HEK293 (cell line): ENCODE measurements at regions not wholly inside any gene's neighbourhood (a gene's known extent, or its start where the extent isn't known, plus 50 kb on each side); places are given as distances from the start of the nearest gene placed in this dataset.

Source experiments
- CTCF ChIA-PET: fragments of 350-600 bp; formaldehyde crosslinking; extraction: SDS; loops from one replicate; lab custom pipeline; 2021; ENCODE audit warnings: antibody characterized with exemption; lab: Yijun Ruan, JAX
- POLR2A ChIA-PET: fragments of 300-600 bp; formaldehyde crosslinking; extraction: SDS; loops from one replicate; lab custom pipeline; 2020; ENCODE audit warnings: antibody characterized with exemption, inconsistent platforms; lab: Yijun Ruan, JAX
- H3K27ac ChIP-seq: fragments of 200-500 bp; sonication (Bioruptor generic); 2 replicates; pipeline ENCODE4 v1.5.1; 2014; ENCODE audit warnings: low read depth, low read length, control low read depth, inconsistent platforms; ENCODE audit errors: extremely low read depth
- H3K36me3 ChIP-seq, 2 experiments: fragments of 200-500 bp in 1 of 2; sonication (Bioruptor generic) in 1 of 2; 1 replicate in 1 of 2; 2 replicates in 1 of 2; pipeline ENCODE4 v1.5.1; 2014 to 2017; ENCODE audit warnings: inconsistent platforms in 2 of 2, low read length in 2 of 2; ENCODE audit not compliant: control insufficient read depth in 2 of 2, insufficient read depth in 1 of 2
- H3K4me1 ChIP-seq: fragments of 200-500 bp; sonication (Bioruptor generic); 2 replicates; pipeline ENCODE4 v1.5.1; 2014; ENCODE audit warnings: mild to moderate bottlenecking, low read length, inconsistent platforms; ENCODE audit not compliant: control insufficient read depth, insufficient read depth
- H3K4me3 ChIP-seq: 2 replicates; pipeline ENCODE4 v1.5.1; 2011; ENCODE audit warnings: low read depth, mild to moderate bottlenecking, control low read depth, low read length, moderate library complexity
- H3K9me3 ChIP-seq: fragments of 200-500 bp; sonication (Bioruptor generic); 2 replicates; pipeline ENCODE4 v1.5.1; 2014; ENCODE audit warnings: low read depth, low read length, inconsistent platforms; ENCODE audit not compliant: control insufficient read depth, insufficient read depth
- ELK4 ChIP-seq: IDR thresholded peaks from 2 replicates; pipeline ENCODE4 v1.6.1; 2011; ENCODE audit warnings: mild to moderate bottlenecking, low read depth, low read length, borderline replicate concordance
- GFI1B ChIP-seq: fragments of 450-650 bp; formaldehyde crosslinking; IDR thresholded peaks from 2 replicates; pipeline ENCODE4 v1.5.1; 2016; ENCODE audit warnings: missing biosample characterization, missing genetic modification characterization
- GLIS2 ChIP-seq: fragments of 450-650 bp; formaldehyde crosslinking; IDR thresholded peaks from 2 replicates; pipeline ENCODE4 v1.5.1; 2016; ENCODE audit warnings: missing biosample characterization, missing genetic modification characterization
- IKZF3 ChIP-seq: fragments of 450-650 bp; IDR thresholded peaks from 2 replicates; pipeline ENCODE4 v1.5.0; 2018; ENCODE audit warnings: missing biosample characterization, mild to moderate bottlenecking, missing genetic modification characterization, moderate library complexity
- KLF10 ChIP-seq: fragments of 450-650 bp; IDR thresholded peaks from 2 replicates; pipeline ENCODE4 v1.5.1; 2018; ENCODE audit warnings: missing biosample characterization, mild to moderate bottlenecking, missing genetic modification characterization
- KLF16 ChIP-seq: fragments of 450-650 bp; formaldehyde crosslinking; IDR thresholded peaks from 2 replicates; pipeline ENCODE4 v1.5.1; 2017; ENCODE audit warnings: missing biosample characterization, missing genetic modification characterization
- MZF1 ChIP-seq: fragments of 450-650 bp; formaldehyde crosslinking; IDR thresholded peaks from 2 replicates; pipeline ENCODE4 v1.5.1; 2017; ENCODE audit warnings: missing biosample characterization, missing genetic modification characterization, borderline replicate concordance
- OSR2 ChIP-seq: fragments of 450-650 bp; formaldehyde crosslinking; IDR thresholded peaks from 2 replicates; pipeline ENCODE4 v1.5.1; 2016; ENCODE audit warnings: missing biosample characterization, missing genetic modification characterization
- SP7 ChIP-seq: fragments of 450-650 bp; formaldehyde crosslinking; IDR thresholded peaks from 2 replicates; pipeline ENCODE4 v1.5.1; 2016; ENCODE audit warnings: missing biosample characterization, missing genetic modification characterization
- TSHZ1 ChIP-seq: fragments of 450-650 bp; formaldehyde crosslinking; IDR thresholded peaks from 2 replicates; pipeline ENCODE4 v1.5.1; 2016; ENCODE audit warnings: missing biosample characterization, missing genetic modification characterization, borderline replicate concordance
- ZBTB49 ChIP-seq: fragments of 450-650 bp; formaldehyde crosslinking; IDR thresholded peaks from 2 replicates; pipeline ENCODE4 v1.5.1; 2016; ENCODE audit warnings: missing biosample characterization, missing genetic modification characterization, low read depth
- ZNF10 ChIP-seq: fragments of 450-650 bp; formaldehyde crosslinking; IDR thresholded peaks from 2 replicates; pipeline ENCODE4 v1.5.1; 2017; ENCODE audit warnings: missing biosample characterization, missing genetic modification characterization
- ZNF184 ChIP-seq: fragments of 450-650 bp; IDR thresholded peaks from 2 replicates; pipeline ENCODE4 v1.5.1; 2018; ENCODE audit warnings: missing biosample characterization, mild to moderate bottlenecking, missing genetic modification characterization
- ZNF24 ChIP-seq: fragments of 450-650 bp; formaldehyde crosslinking; IDR thresholded peaks from 2 replicates; pipeline ENCODE4 v1.5.1; 2016; ENCODE audit warnings: missing biosample characterization, missing genetic modification characterization
- ZNF426 ChIP-seq: fragments of 450-650 bp; formaldehyde crosslinking; IDR thresholded peaks from 2 replicates; pipeline ENCODE4 v1.5.1; 2017; ENCODE audit warnings: missing biosample characterization, missing genetic modification characterization, mild to moderate bottlenecking, inconsistent platforms, moderate library complexity
- ZNF48 ChIP-seq: fragments of 450-650 bp; formaldehyde crosslinking; IDR thresholded peaks from 2 replicates; pipeline ENCODE4 v1.5.1; 2016; ENCODE audit warnings: missing biosample characterization, missing genetic modification characterization
- ZNF521 ChIP-seq: fragments of 450-650 bp; formaldehyde crosslinking; IDR thresholded peaks from 2 replicates; pipeline ENCODE4 v1.5.1; 2017; ENCODE audit warnings: missing biosample characterization, mild to moderate bottlenecking, missing genetic modification characterization
- ZNF544 ChIP-seq: fragments of 450-650 bp; formaldehyde crosslinking; IDR thresholded peaks from 2 replicates; pipeline ENCODE4 v1.5.0; 2017; ENCODE audit warnings: missing biosample characterization, missing genetic modification characterization
- ZNF585B ChIP-seq: fragments of 450-650 bp; formaldehyde crosslinking; IDR thresholded peaks from 2 replicates; pipeline ENCODE4 v1.5.1; 2016; ENCODE audit warnings: missing biosample characterization, missing genetic modification characterization
- ZNF629 ChIP-seq: fragments of 450-650 bp; formaldehyde crosslinking; IDR thresholded peaks from 2 replicates; pipeline ENCODE4 v1.5.1; 2017; ENCODE audit warnings: missing biosample characterization, missing genetic modification characterization
- ZNF658 ChIP-seq: fragments of 450-650 bp; formaldehyde crosslinking; IDR thresholded peaks from 2 replicates; pipeline ENCODE4; 2016; ENCODE audit warnings: missing biosample characterization, missing genetic modification characterization
- ZNF792 ChIP-seq: fragments of 450-650 bp; formaldehyde crosslinking; IDR thresholded peaks from 2 replicates; pipeline ENCODE4 v1.5.1; 2016; ENCODE audit warnings: missing biosample characterization, missing genetic modification characterization
- ZNF843 ChIP-seq: fragments of 450-650 bp; formaldehyde crosslinking; IDR thresholded peaks from 2 replicates; pipeline ENCODE4 v1.5.1; 2016; ENCODE audit warnings: missing biosample characterization, missing genetic modification characterization
- ZSCAN5A ChIP-seq: fragments of 450-650 bp; formaldehyde crosslinking; IDR thresholded peaks from 2 replicates; pipeline ENCODE4 v1.5.1; 2016; ENCODE audit warnings: missing biosample characterization, missing genetic modification characterization

- CTCF ChIA-PET, result no interaction called here
- POLR2A ChIA-PET, result no interaction called here
- H3K36me3 ChIP-seq, result no peaks in the 10 kb centered on the region
- H3K4me3 ChIP-seq, result no peak overlapping the region
- no peaks in the 10 kb centered on the region for H3K4me1 ChIP-seq
- TF ChIP-seq GFI1B (tag by site-specific recombination) (no peak), ZNF426 (tag by site-specific recombination) (no peak), GLIS2 (tag by site-specific recombination) (no peak), OSR2 (tag by site-specific recombination) (no peak)
- H3K9me3 ChIP-seq, result no peaks in the 10 kb centered on the region
- no peak overlapping the region for H3K27ac ChIP-seq
Observed at GRCh38 chr3:74445541-74445940, 168.9 kb downstream of the CNTN3 start.

GRCh38 chr3:74443102-74443501, 171.4 kb downstream of the CNTN3 start:
- CTCF ChIA-PET, result no interaction called here
- Histone ChIP-seq H3K27ac (no peak overlapping the region), H3K4me1 (no peaks in the 10 kb centered on the region)
- TF ChIP-seq ZNF658 (no peak), ELK4 (no peak), ZNF10 (tag by site-specific recombination) (no peak), SP7 (tag by site-specific recombination) (no peak), ZNF585B (tag by site-specific recombination) (no peak), ZNF184 (tag by site-specific recombination) (no peak), TSHZ1 (tag by site-specific recombination) (no peak), KLF16 (tag by site-specific recombination) (no peak), ZSCAN5A (tag by site-specific recombination) (no peak), ZNF629 (tag by site-specific recombination) (no peak), ZBTB49 (no peak), ZNF544 (tag by site-specific recombination) (no peak), ZNF521 (tag by site-specific recombination) (no peak), ZNF24 (tag by site-specific recombination) (no peak), MZF1 (tag by site-specific recombination) (no peak), IKZF3 (tag by site-specific recombination) (no peak), ZNF792 (tag by site-specific recombination) (no peak), KLF10 (tag by site-specific recombination) (no peak), ZNF843 (no peak), ZNF48 (tag by site-specific recombination) (no peak)
- TF ChIP-seq, all 188 proteins: peak for 0
- POLR2A ChIA-PET, result no interaction called here
- Histone ChIP-seq H3K9me3 (no peaks in the 10 kb centered on the region), H3K36me3 (no peaks in the 10 kb centered on the region), H3K4me3 (no peak overlapping the region)
